ENCODE measurements at regions not wholly inside any gene's neighbourhood (a gene's known extent, or its start where the extent isn't known, plus 50 kb on each side); places are given as distances from the start of the nearest gene placed in this dataset.

DNA sequence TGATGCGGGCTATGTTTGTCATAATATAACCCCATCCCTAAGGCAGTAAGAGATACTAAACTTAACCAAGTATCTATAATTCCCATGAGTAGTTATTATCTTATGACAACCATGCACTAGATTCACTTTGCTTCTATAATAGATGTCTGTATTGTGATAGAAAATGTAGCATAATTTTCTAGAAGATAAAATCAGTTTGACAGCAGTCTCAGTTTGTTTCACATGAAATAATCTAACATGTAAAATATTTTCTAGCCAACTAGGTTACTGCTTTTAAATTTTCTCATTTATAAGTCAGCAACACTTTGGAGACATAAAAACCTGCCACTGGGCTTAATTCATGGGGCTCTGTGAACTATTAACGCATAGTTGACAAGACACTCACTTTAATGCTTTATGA lies 1410.7 kb upstream of the ATXN8OS start:
- TF ChIP-seq, protein P1, sequence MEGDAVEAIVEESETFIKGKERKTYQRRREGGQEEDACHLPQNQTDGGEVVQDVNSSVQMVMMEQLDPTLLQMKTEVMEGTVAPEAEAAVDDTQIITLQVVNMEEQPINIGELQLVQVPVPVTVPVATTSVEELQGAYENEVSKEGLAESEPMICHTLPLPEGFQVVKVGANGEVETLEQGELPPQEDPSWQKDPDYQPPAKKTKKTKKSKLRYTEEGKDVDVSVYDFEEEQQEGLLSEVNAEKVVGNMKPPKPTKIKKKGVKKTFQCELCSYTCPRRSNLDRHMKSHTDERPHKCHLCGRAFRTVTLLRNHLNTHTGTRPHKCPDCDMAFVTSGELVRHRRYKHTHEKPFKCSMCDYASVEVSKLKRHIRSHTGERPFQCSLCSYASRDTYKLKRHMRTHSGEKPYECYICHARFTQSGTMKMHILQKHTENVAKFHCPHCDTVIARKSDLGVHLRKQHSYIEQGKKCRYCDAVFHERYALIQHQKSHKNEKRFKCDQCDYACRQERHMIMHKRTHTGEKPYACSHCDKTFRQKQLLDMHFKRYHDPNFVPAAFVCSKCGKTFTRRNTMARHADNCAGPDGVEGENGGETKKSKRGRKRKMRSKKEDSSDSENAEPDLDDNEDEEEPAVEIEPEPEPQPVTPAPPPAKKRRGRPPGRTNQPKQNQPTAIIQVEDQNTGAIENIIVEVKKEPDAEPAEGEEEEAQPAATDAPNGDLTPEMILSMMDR (IDR thresholded peaks at IDR 0.05; ENCODE audit: low read depth, low read length, poor library complexity, severe bottlenecking), result no peak
- TF ChIP-seq EZH2phosphoT487 (IDR thresholded peaks at IDR 0.05; ENCODE audit: borderline replicate concordance, low read length), result no peak

Data from DOHH2 (cell line).